Prostate gland (tissue), 2 donors: ENCODE measurements at regions not wholly inside any gene's neighbourhood (a gene's known extent, or its start where the extent isn't known, plus 50 kb on each side); places are given as distances from the start of the nearest gene placed in this dataset.

ENCODE experiments used
- CTCF ChIP-seq, 4 experiments: fragments of 200-600 bp in 2 of 4; fragments of 450-650 bp in 2 of 4; sonication (generic) in 2 of 4; IDR thresholded peaks; 1 replicate in 3 of 4; 2 replicates in 1 of 4; pipeline ENCODE4 v1.5.1; 2016 to 2019; ENCODE audit warnings: antibody characterized with exemption in 4 of 4, mild to moderate bottlenecking in 2 of 4, moderate library complexity in 2 of 4
- POLR2A ChIP-seq: fragments of 450-650 bp; IDR thresholded peaks from one replicate; pipeline ENCODE4 v1.6.1; 2016; ENCODE audit warnings: antibody characterized with exemption, mild to moderate bottlenecking

- TF ChIP-seq POLR2A (no peak), CTCF (IDR thresholded peaks at IDR 0.05) (no peak)
Measured at GRCh38 chr2:19689646-19690168, 212.1 kb downstream of the TTC32 start.
